GM21515 (cell line): ENCODE measurements at regions not wholly inside any gene's neighbourhood (a gene's known extent, or its start where the extent isn't known, plus 50 kb on each side); places are given as distances from the start of the nearest gene placed in this dataset.
"Not testable (repeated sequence)": the region's sequence is repeated elsewhere in the genome, so short reads cannot be mapped to it uniquely, and the experiment has no call there.

ENCODE experiments used
- ATAC-seq: cut with Tn5 transposase; IDR thresholded peaks from one replicate; pipeline ENCODE4 v1.9.1; 2021; ENCODE audit not compliant: unreplicated experiment

GRCh38 chr3:83251490-83251889 lies 1490.0 kb upstream of the GBE1 start:
- ATAC-seq, result no peak

GRCh38 chr3:83250613-83251012 lies 1489.2 kb upstream of the GBE1 start:
- ATAC-seq, result no peak

- ATAC-seq, result no peak
Measured at GRCh38 chr3:83248454-83248853, 1487.0 kb upstream of the GBE1 start.

GRCh38 chr3:83235180-83235814 lies 1473.9 kb upstream of the GBE1 start:
- ATAC-seq, result no peak

- ATAC-seq, result no peak
Measured at GRCh38 chr3:83233715-83234114, 1472.3 kb upstream of the GBE1 start.

GRCh38 chr3:83230841-83231240 lies 1469.4 kb upstream of the GBE1 start:
- ATAC-seq, result no peak

- ATAC-seq, result no peak
Measured at GRCh38 chr3:83230376-83230775, 1468.9 kb upstream of the GBE1 start.

- no peak for ATAC-seq
Measured at GRCh38 chr3:83226751-83227150, 1465.3 kb upstream of the GBE1 start.

- ATAC-seq, result no peak
Measured at GRCh38 chr3:83224101-83224868, 1462.8 kb upstream of the GBE1 start.

- no peak for ATAC-seq
Measured at GRCh38 chr3:83218383-83219200, 1457.1 kb upstream of the GBE1 start.

- not testable (repeated sequence) for ATAC-seq
Measured at GRCh38 chr3:83217595-83218118, 1456.2 kb upstream of the GBE1 start.

GRCh38 chr3:83216919-83217594 lies 1455.6 kb upstream of the GBE1 start:
- ATAC-seq, result no peak

GRCh38 chr3:83195243-83195642 lies 1433.8 kb upstream of the GBE1 start:
- ATAC-seq, result no peak

- ATAC-seq, result no peak
Measured at GRCh38 chr3:83193526-83193925, 1432.1 kb upstream of the GBE1 start.

- no peak for ATAC-seq
Measured at GRCh38 chr3:83189634-83190033, 1428.2 kb upstream of the GBE1 start.

- ATAC-seq, result no peak
Measured at GRCh38 chr3:83169473-83169872, 1408.0 kb upstream of the GBE1 start.

- no peak for ATAC-seq
Measured at GRCh38 chr3:83150896-83151295, 1389.5 kb upstream of the GBE1 start.

- no peak for ATAC-seq
Measured at GRCh38 chr3:83140983-83141382, 1379.5 kb upstream of the GBE1 start.

GRCh38 chr3:83131236-83131635 lies 1369.8 kb upstream of the GBE1 start:
- no peak for ATAC-seq

GRCh38 chr3:83122774-83123350 lies 1361.4 kb upstream of the GBE1 start:
- ATAC-seq, result no peak

GRCh38 chr3:83093222-83093572 lies 1331.8 kb upstream of the GBE1 start:
- ATAC-seq, result no peak
